ENCODE measurements at regions not wholly inside any gene's neighbourhood (a gene's known extent, or its start where the extent isn't known, plus 50 kb on each side); places are given as distances from the start of the nearest gene placed in this dataset.

DNA sequence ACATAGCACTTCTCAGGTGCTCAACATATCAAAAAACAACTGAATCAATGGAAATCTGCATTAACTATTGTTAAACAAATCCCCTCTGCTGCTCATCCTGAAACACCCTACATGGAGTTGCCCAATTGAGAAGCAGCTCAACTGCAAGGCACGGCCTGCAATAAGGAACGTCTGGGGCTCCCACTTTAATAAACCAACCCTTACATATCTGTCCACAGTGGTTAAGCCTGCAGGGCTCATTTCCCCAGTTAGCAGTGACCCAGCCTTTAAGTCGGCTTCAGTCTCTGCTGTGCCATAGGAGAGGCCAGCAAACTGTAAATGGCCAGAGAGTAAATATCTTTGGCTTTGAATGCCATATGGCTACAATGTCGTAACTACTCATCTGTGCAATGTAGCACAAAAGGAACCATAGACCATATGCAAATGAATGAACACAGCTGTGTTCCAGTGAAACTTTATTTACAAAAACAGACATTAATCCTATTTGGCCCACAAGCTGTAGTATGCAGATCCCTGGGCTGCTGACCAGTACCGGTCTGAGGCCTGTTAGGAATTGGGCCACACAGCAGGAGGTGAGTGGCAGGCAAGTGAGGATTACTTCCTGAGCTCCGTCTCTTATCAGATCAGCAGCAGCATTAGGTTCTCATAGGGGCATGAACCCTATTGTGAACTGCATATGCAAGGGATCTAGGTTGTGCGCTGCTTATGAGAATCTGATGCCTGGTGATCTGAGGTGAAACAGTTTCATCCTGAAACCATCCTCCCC lies 522.7 kb upstream of the CDH4 start:
- DNase-seq, result no peak

DNA sequence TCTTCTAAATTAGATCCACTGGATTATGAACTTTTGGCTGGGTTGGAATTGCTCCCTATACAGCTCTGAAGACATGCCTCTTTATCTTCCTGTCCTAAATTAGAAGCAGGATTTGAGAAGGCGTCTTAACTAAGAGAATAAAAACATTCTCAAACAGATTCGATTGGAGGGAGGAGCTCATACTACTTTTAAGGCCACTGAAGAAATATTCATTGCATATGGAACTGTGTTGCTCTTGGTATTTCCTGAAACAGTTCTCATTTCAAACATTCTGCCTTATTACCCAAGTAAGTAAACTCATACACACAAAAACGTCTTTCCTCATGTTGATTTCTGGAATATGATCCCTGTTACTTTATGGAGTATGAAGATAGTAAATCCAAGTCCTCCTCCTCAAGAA lies 519.7 kb upstream of the CDH4 start:
- DNase-seq, result no peak

DNA sequence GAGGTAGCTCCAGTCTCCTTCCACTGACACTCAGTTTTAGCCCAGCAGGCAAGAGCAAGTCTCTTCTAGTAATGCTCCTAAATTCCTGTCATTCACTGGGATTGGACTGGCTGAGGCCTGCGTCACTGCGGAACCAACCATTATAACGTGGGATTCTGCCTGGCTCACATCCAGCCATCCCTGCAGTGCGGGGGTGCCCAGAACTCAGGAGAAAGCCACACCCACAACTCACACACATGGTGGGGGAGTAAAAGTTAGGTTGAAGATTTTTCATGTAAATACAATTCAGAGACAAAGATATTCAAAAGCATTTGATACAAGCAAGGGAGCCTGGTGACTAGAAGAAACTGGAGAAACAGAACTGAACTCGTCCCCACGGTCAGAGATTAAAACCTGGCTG lies 504.0 kb upstream of the CDH4 start:
- no peak for DNase-seq

- no peak for DNase-seq
These were observed 502.1 kb upstream of the CDH4 start for GRCh38 chr20:60749804-60750602.

DNA sequence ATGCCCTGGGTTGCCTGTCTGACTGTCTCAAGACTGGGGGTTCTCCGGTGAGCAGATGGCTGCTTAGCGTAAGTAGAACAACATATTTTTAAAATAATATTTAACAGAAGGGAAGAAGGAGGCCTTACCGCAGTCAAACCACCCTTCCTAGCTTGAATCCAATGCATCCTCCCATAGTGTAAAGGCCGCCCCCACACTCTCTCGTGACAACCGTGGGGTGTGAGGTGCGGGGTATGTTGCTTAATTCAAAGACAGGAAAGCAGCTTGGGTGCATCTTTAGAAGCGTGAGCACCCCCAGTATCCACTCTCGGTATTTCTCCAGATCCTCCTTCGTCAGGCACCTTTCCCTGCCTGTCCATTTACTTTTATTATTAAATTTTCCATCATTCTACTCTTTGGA lies 501.2 kb upstream of the CDH4 start:
- DNase-seq, result no peak

GRCh38 chr20:60751826-60752225 lies 500.2 kb upstream of the CDH4 start:
- no peak for DNase-seq

DNA sequence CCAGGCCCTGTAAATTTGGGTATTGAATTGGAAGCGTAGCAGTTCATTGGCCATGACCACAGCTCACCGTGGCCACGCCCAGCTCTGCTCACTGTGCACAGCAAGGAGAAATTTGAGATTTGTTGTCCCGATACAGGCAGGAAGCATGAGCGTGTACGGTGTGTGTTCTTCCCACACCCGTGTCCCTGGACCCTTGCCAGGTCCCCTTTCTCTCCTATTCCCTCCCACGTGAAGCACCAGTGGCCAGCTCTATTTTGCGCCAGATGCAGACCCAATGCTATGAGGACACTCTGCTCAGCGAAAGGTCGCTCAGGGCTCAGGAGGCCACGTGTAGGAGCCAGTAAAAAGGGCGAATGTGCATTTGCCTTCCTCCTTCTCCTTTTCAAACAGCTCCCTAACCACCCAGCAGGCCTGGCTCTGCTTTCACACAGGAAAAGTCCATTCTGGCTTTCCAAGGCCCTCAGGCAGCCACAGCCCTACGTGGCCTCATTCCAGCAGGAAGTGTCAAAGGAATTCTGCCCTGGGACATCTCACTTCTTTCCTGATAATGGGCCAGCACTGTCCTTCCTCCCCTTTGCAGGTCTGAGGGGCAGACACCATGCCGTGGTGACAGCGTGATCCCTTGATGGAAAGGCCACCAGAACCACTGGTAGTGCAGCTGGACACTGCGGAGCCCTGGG lies 499.2 kb upstream of the CDH4 start:
- DNase-seq, result no peak

GRCh38 chr20:60754856-60755255 lies 497.2 kb upstream of the CDH4 start:
- no peak for DNase-seq

GRCh38 chr20:60759651-60760050 lies 492.4 kb upstream of the CDH4 start:
- DNase-seq, result no peak

- no peak for DNase-seq
These were observed 491.6 kb upstream of the CDH4 start for GRCh38 chr20:60760256-60761000.

DNA sequence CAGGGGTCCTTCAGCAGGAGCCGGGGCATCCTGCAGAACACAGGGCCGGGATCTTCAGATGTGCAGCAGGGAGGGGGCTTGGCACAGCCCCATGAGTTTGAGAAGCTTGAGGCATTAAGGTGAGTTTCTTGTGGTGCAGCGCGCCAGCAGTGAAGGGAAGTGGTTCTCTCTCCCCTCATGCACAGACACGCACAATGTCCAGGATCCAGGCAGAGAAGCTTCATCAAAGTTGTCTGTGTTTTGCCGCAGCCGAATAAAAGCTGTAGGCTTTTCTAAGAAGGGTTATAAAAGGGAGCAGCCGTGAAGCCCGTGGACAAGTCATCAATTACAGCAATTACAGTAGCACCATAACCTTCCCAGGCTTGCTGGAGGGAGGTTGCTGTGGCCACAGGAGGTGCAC lies 491.0 kb upstream of the CDH4 start:
- no peak for DNase-seq

DNA sequence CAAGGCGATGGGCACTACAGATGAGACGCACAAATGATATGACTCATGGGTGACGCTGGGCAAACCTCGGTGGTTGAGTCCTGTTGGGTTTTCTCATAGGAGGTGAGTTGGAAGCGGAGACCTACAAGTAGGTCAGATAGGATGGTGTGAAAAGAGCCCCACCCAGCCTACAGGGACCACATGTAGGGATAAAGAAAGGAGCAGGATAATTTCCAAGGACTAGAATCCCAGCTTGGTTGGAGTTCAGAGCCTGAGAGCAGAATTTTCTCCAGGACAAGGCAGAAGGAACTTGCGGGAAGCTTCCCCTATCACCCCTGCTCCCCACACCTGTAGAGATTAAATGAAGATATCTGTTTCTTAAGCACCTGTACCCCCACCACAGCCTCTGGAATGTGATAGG lies 489.7 kb upstream of the CDH4 start:
- DNase-seq, result no peak

DNA sequence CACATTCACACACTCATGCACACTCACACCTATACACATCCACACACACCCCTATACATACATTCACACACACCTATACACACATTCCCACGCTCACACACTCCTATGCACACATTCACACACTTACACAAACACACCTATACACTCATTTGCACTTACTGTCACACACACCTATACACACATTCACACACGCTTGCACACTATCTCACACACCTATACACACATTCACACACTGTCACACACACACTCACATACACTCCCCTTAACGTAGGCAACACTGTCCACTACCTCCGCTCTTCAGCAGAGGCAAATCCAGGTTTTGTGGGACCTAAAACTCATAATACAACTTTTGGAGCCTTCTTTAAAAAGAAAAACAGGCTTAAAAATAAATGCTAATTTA lies 487.7 kb upstream of the CDH4 start:
- DNase-seq, result no peak

DNA sequence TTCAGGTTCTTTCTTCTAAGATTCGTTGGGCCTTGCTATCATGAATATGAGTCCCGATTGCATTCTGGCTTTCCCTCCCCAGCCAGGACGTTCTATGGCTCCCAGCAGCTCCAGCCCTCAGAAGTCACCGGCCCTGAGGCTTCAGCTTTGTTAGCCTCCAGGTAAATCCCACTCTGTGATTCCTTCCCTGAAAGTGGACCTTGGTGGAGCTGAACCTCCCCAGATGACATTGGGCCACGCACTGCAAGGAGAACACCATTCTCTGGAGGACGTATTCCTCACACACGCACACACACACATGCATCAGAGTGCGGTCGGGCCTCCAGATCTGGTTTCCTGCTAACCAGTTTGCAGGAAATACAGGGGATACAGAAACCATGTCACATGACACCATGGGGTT lies 487.3 kb upstream of the CDH4 start:
- DNase-seq, result no peak

DNA sequence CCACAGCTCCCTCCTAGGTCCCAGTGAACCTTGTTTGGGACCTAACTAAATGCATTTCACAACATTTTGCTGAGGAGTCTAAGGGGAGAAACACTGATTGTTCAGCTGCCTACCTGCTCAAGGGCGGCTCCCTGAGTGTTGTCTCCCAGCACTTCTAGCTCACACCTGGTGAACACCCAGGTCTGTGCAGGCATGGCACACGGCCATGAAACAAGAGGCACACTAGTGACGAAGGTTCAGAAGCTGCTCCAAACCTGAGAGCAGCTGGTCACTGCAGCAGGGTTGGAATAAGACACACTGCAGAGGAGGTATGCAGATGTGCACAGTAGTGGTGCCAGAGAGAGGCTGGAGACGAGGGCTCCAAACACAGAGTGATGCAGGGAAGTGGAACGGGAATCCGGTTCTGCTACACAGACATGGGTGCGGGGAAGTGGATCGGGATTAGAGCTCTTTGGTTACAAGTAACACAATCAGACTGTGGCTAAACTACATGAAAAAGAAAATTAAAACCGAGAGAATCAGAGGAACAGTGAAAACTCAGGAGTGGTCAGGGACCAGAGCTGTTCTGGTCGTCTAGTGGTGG lies 486.1 kb upstream of the CDH4 start:
- DNase-seq, result no peak

DNA sequence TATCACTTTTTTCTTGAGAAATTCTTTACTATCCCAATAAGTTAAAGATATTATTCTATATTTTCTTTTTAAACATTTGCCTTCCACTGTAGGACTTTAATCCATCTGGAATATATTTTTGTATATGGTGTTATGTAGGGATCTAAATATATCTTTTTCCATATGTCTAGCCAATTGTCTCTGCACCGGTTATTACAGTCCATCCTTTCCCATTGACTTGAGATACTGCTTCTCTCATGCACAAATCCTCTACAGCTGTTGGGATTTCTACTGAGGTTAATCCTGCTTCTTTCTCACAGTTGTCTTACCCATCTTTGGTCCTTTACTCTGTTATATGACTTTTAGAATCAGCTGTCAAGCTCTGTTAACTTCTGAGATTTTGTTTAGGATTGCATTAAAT lies 483.8 kb upstream of the CDH4 start:
- no peak for DNase-seq

- no peak for DNase-seq
These were observed 471.6 kb upstream of the CDH4 start for GRCh38 chr20:60780388-60781025.

- no peak for DNase-seq
These were observed 469.0 kb upstream of the CDH4 start for GRCh38 chr20:60782959-60783625.

DNA sequence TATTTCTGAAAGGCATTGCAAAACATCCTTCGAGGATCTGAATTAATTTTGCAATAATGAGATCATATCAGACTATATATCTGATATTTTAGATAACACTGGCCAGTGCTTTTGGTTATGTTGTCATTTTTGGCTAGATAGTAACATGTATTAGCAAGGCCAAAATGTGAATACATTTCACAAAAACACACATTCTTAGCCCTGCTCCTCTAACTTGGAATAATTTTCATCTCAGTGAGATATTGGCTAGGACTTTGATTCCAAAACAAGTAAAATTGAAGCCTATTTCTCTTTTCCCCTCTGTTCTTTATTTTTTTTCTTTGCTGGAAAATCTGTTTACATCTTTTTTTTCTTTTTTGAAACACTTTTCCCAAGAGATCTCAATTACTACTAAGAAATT lies 466.8 kb upstream of the CDH4 start:
- no peak for DNase-seq

DNA sequence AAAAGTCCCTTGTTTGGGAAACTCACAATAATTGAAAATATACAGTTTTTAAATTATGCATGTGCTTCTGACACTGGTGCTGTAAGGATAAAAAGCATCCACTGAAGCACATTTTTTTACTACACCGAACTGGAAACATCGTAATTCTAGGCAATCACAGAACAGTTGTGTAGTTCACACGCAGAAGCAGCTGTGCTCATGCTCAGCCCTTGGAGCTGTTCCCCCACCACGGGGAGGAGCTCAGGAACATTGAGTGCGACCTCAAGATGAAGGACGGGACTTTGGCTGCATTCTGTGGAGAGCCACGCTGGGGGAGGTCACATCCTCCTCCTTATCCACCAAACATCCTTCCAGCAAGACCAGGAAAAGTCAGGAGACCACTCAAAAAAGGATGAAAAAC lies 466.3 kb upstream of the CDH4 start:
- DNase-seq, result no peak

DNA sequence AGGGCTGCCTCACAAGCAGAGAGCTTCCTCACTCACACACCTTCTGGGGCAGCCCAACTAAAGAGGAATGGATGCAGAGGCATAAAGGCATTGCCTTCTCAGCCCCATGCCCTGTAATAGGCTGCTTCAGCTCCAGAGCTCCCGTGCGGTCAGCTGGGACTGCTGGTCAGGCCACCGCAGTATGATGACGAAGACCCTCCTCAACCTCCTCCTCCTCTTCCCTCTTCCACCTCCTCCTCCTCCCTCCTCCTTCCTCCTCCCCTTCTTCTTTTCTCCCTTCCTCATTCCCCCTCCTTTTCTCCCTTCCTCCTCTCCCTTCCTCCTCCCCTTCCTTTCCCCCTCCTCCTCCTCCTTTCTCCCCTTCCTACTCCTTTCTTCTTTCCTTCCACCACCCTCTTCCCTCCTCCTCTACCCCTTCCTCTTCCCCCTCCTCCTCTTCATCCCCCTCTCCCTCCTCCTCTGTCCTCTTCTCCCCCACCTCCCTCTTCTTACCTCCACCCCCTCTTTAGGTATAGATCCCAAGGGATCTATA lies 465.3 kb upstream of the CDH4 start:
- no peak for DNase-seq

GRCh38 chr20:60787276-60787675 lies 464.8 kb upstream of the CDH4 start:
- DNase-seq, result no peak
